ENCODE measurements at regions not wholly inside any gene's neighbourhood (a gene's known extent, or its start where the extent isn't known, plus 50 kb on each side); places are given as distances from the start of the nearest gene placed in this dataset.

DNA sequence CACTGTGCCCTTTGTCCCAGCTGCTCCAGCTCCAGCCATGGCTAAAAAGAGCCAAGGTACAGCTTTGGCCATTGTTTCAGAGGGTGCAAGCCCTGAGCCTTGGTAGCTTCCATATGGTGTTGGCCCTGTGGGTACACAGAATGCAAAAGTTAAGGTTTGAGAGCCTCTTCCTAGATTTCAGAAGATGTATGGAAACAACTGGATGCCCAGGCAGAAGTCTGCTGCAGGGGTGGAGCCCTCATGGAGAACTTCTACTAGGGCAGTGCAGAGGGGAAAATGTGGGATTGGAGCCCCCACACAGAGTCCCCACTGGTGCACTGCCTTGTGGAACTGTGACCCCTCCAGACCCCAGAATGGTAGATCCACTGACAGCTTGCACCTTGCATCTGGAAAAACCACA lies 70.9 kb upstream of the MSX1 start:
- TF ChIP-seq, protein P1, sequence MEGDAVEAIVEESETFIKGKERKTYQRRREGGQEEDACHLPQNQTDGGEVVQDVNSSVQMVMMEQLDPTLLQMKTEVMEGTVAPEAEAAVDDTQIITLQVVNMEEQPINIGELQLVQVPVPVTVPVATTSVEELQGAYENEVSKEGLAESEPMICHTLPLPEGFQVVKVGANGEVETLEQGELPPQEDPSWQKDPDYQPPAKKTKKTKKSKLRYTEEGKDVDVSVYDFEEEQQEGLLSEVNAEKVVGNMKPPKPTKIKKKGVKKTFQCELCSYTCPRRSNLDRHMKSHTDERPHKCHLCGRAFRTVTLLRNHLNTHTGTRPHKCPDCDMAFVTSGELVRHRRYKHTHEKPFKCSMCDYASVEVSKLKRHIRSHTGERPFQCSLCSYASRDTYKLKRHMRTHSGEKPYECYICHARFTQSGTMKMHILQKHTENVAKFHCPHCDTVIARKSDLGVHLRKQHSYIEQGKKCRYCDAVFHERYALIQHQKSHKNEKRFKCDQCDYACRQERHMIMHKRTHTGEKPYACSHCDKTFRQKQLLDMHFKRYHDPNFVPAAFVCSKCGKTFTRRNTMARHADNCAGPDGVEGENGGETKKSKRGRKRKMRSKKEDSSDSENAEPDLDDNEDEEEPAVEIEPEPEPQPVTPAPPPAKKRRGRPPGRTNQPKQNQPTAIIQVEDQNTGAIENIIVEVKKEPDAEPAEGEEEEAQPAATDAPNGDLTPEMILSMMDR (IDR thresholded peaks at IDR 0.05) = no peak
- no peak for TF ChIP-seq POLR2AphosphoS5 (IDR thresholded peaks at IDR 0.05)
- TF ChIP-seq POLR2A (IDR thresholded peaks at IDR 0.05) = no peak
- TF ChIP-seq EP300 (IDR thresholded peaks at IDR 0.05) = no peak

Data from stomach (tissue), 4 donors.